Activated naive CD4-positive, alpha-beta T cell (primary cell): ENCODE measurements at regions not wholly inside any gene's neighbourhood (a gene's known extent, or its start where the extent isn't known, plus 50 kb on each side); places are given as distances from the start of the nearest gene placed in this dataset.
"Not testable (repeated sequence)": the region's sequence is repeated elsewhere in the genome, so short reads cannot be mapped to it uniquely, and the experiment has no call there.

ENCODE experiments used
- DNase-seq, 4 experiments: peaks; one replicate each; lab custom pipeline; 2025; lab: John Stamatoyannopoulos, UW

GRCh38 chr3:139095803-139096466 is 51.2 kb upstream of the PRR23C start:
- no peak for DNase-seq

- DNase-seq, result no peak
These were observed 52.0 kb upstream of the PRR23C start for GRCh38 chr3:139096670-139097069.

- no peak for DNase-seq
These were observed 53.7 kb upstream of the PRR23C start for GRCh38 chr3:139098391-139098790.

GRCh38 chr3:139099968-139100817 is 55.5 kb upstream of the PRR23C start:
- no peak for DNase-seq

GRCh38 chr3:139100821-139101220 is 56.1 kb upstream of the PRR23C start:
- no peak for DNase-seq

GRCh38 chr3:139101396-139101795 is 56.7 kb upstream of the PRR23C start:
- no peak for DNase-seq

GRCh38 chr3:139103484-139103883 is 58.8 kb upstream of the PRR23C start:
- DNase-seq, result no peak

- DNase-seq, result no peak
These were observed 59.4 kb upstream of the PRR23C start for GRCh38 chr3:139104062-139104461.

- DNase-seq, result no peak
These were observed 60.5 kb upstream of the PRR23C start for GRCh38 chr3:139105154-139105702.

- no peak for DNase-seq
These were observed 61.6 kb upstream of the PRR23C start for GRCh38 chr3:139106013-139106932.

GRCh38 chr3:139107424-139108252 is 62.9 kb upstream of the PRR23C start:
- no peak for DNase-seq

GRCh38 chr3:139108253-139108969 is 63.7 kb upstream of the PRR23C start:
- no peak for DNase-seq

GRCh38 chr3:139109271-139109670 is 64.6 kb upstream of the PRR23C start:
- no peak for DNase-seq

GRCh38 chr3:139110072-139110830 is 65.6 kb upstream of the PRR23C start:
- DNase-seq, result no peak

GRCh38 chr3:139110929-139111328 is 66.2 kb upstream of the PRR23C start:
- DNase-seq, result not testable (repeated sequence)

GRCh38 chr3:139111392-139112229 is 66.9 kb upstream of the PRR23C start:
- DNase-seq, result peak in 2 of 4 experiments; percentile 7 to 25

- DNase-seq, result no peak
These were observed 67.5 kb upstream of the PRR23C start for GRCh38 chr3:139112230-139112558.

GRCh38 chr3:139113231-139113992 is 68.7 kb upstream of the PRR23C start:
- DNase-seq, result no peak
